ENCODE measurements at regions not wholly inside any gene's neighbourhood (a gene's known extent, or its start where the extent isn't known, plus 50 kb on each side); places are given as distances from the start of the nearest gene placed in this dataset.
"Not testable (repeated sequence)": the region's sequence is repeated elsewhere in the genome, so short reads cannot be mapped to it uniquely, and the experiment has no call there.

- DNase-seq (ENCODE audit: low spot score), result no peak
These were observed 407.0 kb downstream of the SUCLG1 start for GRCh38 chr2:84052043-84052442.

GRCh38 chr2:84048964-84049363 lies 410.1 kb downstream of the SUCLG1 start:
- no peak for DNase-seq (ENCODE audit: low spot score)

GRCh38 chr2:84041506-84041905 lies 417.6 kb downstream of the SUCLG1 start:
- DNase-seq (ENCODE audit: low spot score), result no peak

GRCh38 chr2:84040281-84040680 lies 418.8 kb downstream of the SUCLG1 start:
- DNase-seq (ENCODE audit: low spot score), result no peak

- DNase-seq (ENCODE audit: low spot score), result no peak
These were observed 420.2 kb downstream of the SUCLG1 start for GRCh38 chr2:84038866-84039265.

GRCh38 chr2:84033347-84033974 lies 425.6 kb downstream of the SUCLG1 start:
- DNase-seq (ENCODE audit: low spot score), result no peak

GRCh38 chr2:84031312-84032050 lies 427.6 kb downstream of the SUCLG1 start:
- no peak for DNase-seq (ENCODE audit: low spot score)

- no peak for DNase-seq (ENCODE audit: low spot score)
These were observed 429.0 kb downstream of the SUCLG1 start for GRCh38 chr2:84029903-84030575.

GRCh38 chr2:84026818-84027217 lies 432.3 kb downstream of the SUCLG1 start:
- DNase-seq (ENCODE audit: low spot score), result no peak

GRCh38 chr2:84022810-84023431 lies 436.2 kb downstream of the SUCLG1 start:
- peak; percentile 40 for DNase-seq (ENCODE audit: low spot score)

- DNase-seq (ENCODE audit: low spot score), result no peak
These were observed 442.1 kb downstream of the SUCLG1 start for GRCh38 chr2:84017010-84017409.

- no peak for DNase-seq (ENCODE audit: low spot score)
These were observed 442.9 kb downstream of the SUCLG1 start for GRCh38 chr2:84016183-84016582.

GRCh38 chr2:83997889-83998288 lies 461.2 kb downstream of the SUCLG1 start:
- no peak for DNase-seq (ENCODE audit: low spot score)

- DNase-seq (ENCODE audit: low spot score), result no peak
These were observed 464.4 kb downstream of the SUCLG1 start for GRCh38 chr2:83994633-83995179.

GRCh38 chr2:83993873-83994632 lies 465.0 kb downstream of the SUCLG1 start:
- no peak for DNase-seq (ENCODE audit: low spot score)

GRCh38 chr2:83991992-83992391 lies 467.1 kb downstream of the SUCLG1 start:
- DNase-seq (ENCODE audit: low spot score), result peak; percentile 71

GRCh38 chr2:83990636-83991035 lies 468.4 kb downstream of the SUCLG1 start:
- no peak for DNase-seq (ENCODE audit: low spot score)

GRCh38 chr2:83976628-83977027 lies 482.5 kb downstream of the SUCLG1 start:
- not testable (repeated sequence) for DNase-seq (ENCODE audit: low spot score)

GRCh38 chr2:83972128-83972527 lies 487.0 kb downstream of the SUCLG1 start:
- DNase-seq (ENCODE audit: low spot score), result peak; percentile 27

GRCh38 chr2:83971547-83971946 lies 487.5 kb downstream of the SUCLG1 start:
- no peak for DNase-seq (ENCODE audit: low spot score)

GRCh38 chr2:83970217-83970929 lies 488.7 kb downstream of the SUCLG1 start:
- DNase-seq (ENCODE audit: low spot score), result no peak
